ENCODE measurements at regions not wholly inside any gene's neighbourhood (a gene's known extent, or its start where the extent isn't known, plus 50 kb on each side); places are given as distances from the start of the nearest gene placed in this dataset.

DNA sequence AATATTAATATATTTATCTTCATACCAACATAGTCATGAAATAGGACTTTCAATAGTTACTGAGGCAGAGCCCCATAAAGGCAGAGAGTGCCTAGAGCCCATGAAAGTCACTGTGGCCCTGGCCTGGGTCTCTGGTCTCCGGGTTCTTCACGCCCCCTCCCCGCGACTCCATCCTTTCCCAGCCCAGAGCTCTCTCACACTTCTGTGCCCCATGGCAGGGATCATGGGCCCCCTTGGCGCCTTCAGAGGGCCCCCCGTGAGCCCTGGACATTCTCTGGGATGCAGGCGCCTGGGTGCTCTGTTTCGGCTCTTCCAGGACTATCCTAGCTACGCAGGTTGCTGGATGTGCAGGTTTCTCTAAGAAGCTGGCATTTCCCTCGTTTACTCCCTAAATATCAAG is 228.4 kb downstream of the TEX29 start (continued):
- TF ChIP-seq PRRX2 (CRISPR knock-in tag; IDR thresholded peaks at IDR 0.05) (no peak), FOXJ3 (CRISPR knock-in tag; IDR thresholded peaks at IDR 0.05; ENCODE audit: borderline replicate concordance) (no peak)
- TF ChIP-seq, protein P1, sequence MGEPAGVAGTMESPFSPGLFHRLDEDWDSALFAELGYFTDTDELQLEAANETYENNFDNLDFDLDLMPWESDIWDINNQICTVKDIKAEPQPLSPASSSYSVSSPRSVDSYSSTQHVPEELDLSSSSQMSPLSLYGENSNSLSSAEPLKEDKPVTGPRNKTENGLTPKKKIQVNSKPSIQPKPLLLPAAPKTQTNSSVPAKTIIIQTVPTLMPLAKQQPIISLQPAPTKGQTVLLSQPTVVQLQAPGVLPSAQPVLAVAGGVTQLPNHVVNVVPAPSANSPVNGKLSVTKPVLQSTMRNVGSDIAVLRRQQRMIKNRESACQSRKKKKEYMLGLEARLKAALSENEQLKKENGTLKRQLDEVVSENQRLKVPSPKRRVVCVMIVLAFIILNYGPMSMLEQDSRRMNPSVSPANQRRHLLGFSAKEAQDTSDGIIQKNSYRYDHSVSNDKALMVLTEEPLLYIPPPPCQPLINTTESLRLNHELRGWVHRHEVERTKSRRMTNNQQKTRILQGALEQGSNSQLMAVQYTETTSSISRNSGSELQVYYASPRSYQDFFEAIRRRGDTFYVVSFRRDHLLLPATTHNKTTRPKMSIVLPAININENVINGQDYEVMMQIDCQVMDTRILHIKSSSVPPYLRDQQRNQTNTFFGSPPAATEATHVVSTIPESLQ (CRISPR knock-in tag; IDR thresholded peaks at IDR 0.05), result no peak

GRCh38 chr13:111549464-111549863 is 229.0 kb downstream of the TEX29 start:
- no peaks in the 10 kb centered on the region for H3K27me3 Mint-ChIP-seq (ENCODE audit: low read depth)
- H3K9me3 Mint-ChIP-seq, result peaks cover 16% of the 10 kb centered on the region
- H3K36me3 Mint-ChIP-seq, result peaks cover 4% of the 10 kb centered on the region; the same call in 1 of the 2 replicates
- no peak overlapping the region for H3K4me3 Mint-ChIP-seq
- H3K4me1 Mint-ChIP-seq, result peaks cover 1% of the 10 kb centered on the region; the same call in 1 of the 2 replicates
- CTCF ChIA-PET, result no interaction called here
- ATAC-seq (no peak), DNase-seq (ENCODE audit: low spot score) (no peak)
- POLR2A ChIA-PET, result no interaction called here
- no peak overlapping the region for H3K27ac Mint-ChIP-seq
- no peak for TF ChIP-seq FOXP1 (CRISPR knock-in tag; IDR thresholded peaks at IDR 0.05; ENCODE audit: borderline replicate concordance)
- TF ChIP-seq IRF2 (CRISPR knock-in tag; IDR thresholded peaks at IDR 0.05; ENCODE audit: borderline replicate concordance, low read depth), result no peak
- TF ChIP-seq, protein P2, sequence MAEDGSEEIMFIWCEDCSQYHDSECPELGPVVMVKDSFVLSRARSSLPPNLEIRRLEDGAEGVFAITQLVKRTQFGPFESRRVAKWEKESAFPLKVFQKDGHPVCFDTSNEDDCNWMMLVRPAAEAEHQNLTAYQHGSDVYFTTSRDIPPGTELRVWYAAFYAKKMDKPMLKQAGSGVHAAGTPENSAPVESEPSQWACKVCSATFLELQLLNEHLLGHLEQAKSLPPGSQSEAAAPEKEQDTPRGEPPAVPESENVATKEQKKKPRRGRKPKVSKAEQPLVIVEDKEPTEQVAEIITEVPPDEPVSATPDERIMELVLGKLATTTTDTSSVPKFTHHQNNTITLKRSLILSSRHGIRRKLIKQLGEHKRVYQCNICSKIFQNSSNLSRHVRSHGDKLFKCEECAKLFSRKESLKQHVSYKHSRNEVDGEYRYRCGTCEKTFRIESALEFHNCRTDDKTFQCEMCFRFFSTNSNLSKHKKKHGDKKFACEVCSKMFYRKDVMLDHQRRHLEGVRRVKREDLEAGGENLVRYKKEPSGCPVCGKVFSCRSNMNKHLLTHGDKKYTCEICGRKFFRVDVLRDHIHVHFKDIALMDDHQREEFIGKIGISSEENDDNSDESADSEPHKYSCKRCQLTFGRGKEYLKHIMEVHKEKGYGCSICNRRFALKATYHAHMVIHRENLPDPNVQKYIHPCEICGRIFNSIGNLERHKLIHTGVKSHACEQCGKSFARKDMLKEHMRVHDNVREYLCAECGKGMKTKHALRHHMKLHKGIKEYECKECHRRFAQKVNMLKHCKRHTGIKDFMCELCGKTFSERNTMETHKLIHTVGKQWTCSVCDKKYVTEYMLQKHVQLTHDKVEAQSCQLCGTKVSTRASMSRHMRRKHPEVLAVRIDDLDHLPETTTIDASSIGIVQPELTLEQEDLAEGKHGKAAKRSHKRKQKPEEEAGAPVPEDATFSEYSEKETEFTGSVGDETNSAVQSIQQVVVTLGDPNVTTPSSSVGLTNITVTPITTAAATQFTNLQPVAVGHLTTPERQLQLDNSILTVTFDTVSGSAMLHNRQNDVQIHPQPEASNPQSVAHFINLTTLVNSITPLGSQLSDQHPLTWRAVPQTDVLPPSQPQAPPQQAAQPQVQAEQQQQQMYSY (CRISPR knock-in tag; IDR thresholded peaks at IDR 0.05), result no peak
- TF ChIP-seq NR2C2 (CRISPR knock-in tag; IDR thresholded peaks at IDR 0.05), result no peak
- TF ChIP-seq MXD4 (CRISPR knock-in tag; IDR thresholded peaks at IDR 0.05; ENCODE audit: borderline replicate concordance), result no peak
- TF ChIP-seq ZNF512 (CRISPR knock-in tag; IDR thresholded peaks at IDR 0.05; ENCODE audit: borderline replicate concordance), result no peak
- no peak for TF ChIP-seq FOXP4 (CRISPR knock-in tag; IDR thresholded peaks at IDR 0.05)
- TF ChIP-seq ZNF219 (CRISPR knock-in tag; IDR thresholded peaks at IDR 0.05; ENCODE audit: borderline replicate concordance), result no peak

- no peak overlapping the region for H3K4me3 Mint-ChIP-seq
- ChIA-PET POLR2A (no interaction called here), CTCF (no interaction called here)
- no peaks in the 10 kb centered on the region for H3K27me3 Mint-ChIP-seq (ENCODE audit: low read depth)
- H3K27ac Mint-ChIP-seq, result no peak overlapping the region
- H3K4me1 Mint-ChIP-seq, result peaks cover 2% of the 10 kb centered on the region; the same call in 1 of the 2 replicates
- ATAC-seq (no peak), DNase-seq (ENCODE audit: low spot score) (no peak)
- H3K9me3 Mint-ChIP-seq, result peaks cover 10% of the 10 kb centered on the region
- H3K36me3 Mint-ChIP-seq, result peaks cover 4% of the 10 kb centered on the region; the same call in 1 of the 2 replicates
- TF ChIP-seq ZNF219 (CRISPR knock-in tag; IDR thresholded peaks at IDR 0.05; ENCODE audit: borderline replicate concordance), result no peak
- TF ChIP-seq NFE2L1 (CRISPR knock-in tag; IDR thresholded peaks at IDR 0.05), result no peak
- no peak for TF ChIP-seq ELF4 (CRISPR knock-in tag; IDR thresholded peaks at IDR 0.05; ENCODE audit: low read depth)
- no peak for TF ChIP-seq IRF1 (CRISPR knock-in tag; IDR thresholded peaks at IDR 0.05)
- no peak for TF ChIP-seq ZNF416 (CRISPR knock-in tag; IDR thresholded peaks at IDR 0.05)
- no peak for TF ChIP-seq E2F5 (CRISPR knock-in tag; IDR thresholded peaks at IDR 0.05)
- TF ChIP-seq ZNF423 (CRISPR knock-in tag; IDR thresholded peaks at IDR 0.05), result no peak
- TF ChIP-seq, protein P3, sequence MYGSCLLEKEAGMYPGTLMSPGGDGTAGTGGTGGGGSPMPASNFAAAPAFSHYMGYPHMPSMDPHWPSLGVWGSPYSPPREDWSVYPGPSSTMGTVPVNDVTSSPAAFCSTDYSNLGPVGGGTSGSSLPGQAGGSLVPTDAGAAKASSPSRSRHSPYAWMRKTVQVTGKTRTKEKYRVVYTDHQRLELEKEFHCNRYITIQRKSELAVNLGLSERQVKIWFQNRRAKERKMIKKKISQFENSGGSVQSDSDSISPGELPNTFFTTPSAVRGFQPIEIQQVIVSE (CRISPR knock-in tag; IDR thresholded peaks at IDR 0.05; ENCODE audit: borderline replicate concordance), result no peak
- no peak for TF ChIP-seq ETV6 (CRISPR knock-in tag; IDR thresholded peaks at IDR 0.05)
- TF ChIP-seq TEAD1 (CRISPR knock-in tag; IDR thresholded peaks at IDR 0.05), result no peak
- no peak for TF ChIP-seq ERG (CRISPR knock-in tag; IDR thresholded peaks at IDR 0.05)
- TF ChIP-seq MXD4 (CRISPR knock-in tag; IDR thresholded peaks at IDR 0.05; ENCODE audit: borderline replicate concordance), result no peak
Measured at GRCh38 chr13:111550062-111550461, 229.6 kb downstream of the TEX29 start.

Data from WTC11 (cell line).